ENCODE measurements at regions not wholly inside any gene's neighbourhood (a gene's known extent, or its start where the extent isn't known, plus 50 kb on each side); places are given as distances from the start of the nearest gene placed in this dataset. TPM values are rescaled to one million over a fixed set of nuclear protein-coding genes. Genes with fewer than 3 reads are reported as not detected.

DNA sequence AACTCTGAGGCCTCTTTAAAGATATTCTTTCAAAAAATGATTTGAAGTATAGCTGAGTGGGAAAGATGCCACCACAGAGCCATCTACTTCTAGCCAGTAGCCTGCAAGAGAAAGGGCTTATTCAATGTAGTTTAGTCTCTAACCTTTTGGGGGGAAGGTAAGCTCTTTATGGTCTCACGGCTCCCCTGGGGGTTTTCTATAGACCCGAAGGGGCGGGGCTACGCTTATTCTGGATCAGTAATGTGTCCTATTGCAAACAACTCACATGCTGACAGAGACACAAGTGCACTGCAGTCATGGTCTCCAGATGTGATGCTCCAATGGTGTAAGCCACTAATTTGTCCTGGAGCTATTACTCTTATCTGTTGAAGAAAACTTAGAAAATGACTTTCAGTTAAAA, 53.4 kb upstream of the RPS23 start:
- Mint-ChIP-seq H3K36me3 (no peaks in the 10 kb centered on the region), H3K9me3 (no peaks in the 10 kb centered on the region), H3K27me3 (no peaks in the 10 kb centered on the region), H3K27ac (no peak overlapping the region), H3K4me1 (ENCODE audit: unreplicated experiment) (peaks cover 4% of the 10 kb centered on the region), H3K4me3 (no peak overlapping the region)
- TF ChIP-seq, protein P1, sequence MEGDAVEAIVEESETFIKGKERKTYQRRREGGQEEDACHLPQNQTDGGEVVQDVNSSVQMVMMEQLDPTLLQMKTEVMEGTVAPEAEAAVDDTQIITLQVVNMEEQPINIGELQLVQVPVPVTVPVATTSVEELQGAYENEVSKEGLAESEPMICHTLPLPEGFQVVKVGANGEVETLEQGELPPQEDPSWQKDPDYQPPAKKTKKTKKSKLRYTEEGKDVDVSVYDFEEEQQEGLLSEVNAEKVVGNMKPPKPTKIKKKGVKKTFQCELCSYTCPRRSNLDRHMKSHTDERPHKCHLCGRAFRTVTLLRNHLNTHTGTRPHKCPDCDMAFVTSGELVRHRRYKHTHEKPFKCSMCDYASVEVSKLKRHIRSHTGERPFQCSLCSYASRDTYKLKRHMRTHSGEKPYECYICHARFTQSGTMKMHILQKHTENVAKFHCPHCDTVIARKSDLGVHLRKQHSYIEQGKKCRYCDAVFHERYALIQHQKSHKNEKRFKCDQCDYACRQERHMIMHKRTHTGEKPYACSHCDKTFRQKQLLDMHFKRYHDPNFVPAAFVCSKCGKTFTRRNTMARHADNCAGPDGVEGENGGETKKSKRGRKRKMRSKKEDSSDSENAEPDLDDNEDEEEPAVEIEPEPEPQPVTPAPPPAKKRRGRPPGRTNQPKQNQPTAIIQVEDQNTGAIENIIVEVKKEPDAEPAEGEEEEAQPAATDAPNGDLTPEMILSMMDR (conservative IDR thresholded peaks at IDR 0.05), result no peak
- DNase-seq (ENCODE audit: extremely low spot score, unreplicated experiment), result no peak

DNA sequence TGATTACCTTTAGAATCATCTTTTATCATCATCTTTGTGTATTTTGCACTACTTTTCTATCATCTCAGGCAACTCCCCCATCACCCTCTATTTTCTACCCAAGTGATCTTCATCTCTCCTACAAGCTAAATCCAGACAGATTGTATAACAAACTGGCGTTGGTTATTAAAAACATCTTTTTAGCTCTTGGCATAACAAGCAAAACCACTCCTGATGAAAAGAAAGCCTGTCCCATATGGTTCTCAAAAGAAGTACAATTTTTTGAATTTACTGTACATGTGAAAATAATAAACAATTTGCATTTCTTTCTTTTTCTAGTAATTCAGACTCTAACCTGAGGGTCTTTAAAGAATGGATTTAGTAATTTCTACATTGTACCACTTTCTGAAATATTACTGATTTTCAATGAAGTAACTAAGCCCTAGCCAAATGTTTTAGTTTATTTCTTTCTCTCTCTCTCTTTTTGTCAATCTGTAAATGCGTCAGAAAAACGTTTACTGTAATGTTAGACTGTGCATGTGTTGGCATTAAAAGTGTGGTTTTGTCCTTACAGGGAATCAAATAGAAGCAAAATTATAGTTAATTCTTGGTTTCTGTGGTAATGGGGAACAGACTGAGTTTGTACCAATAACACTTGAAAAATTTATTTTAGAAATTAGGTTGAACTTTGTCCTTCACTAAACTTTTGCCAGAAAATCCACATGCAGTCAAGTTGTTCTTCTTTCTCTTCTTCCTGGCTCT, 52.5 kb upstream of the RPS23 start:
- H3K27ac Mint-ChIP-seq, result no peak overlapping the region
- DNase-seq (ENCODE audit: extremely low spot score, unreplicated experiment), result no peak
- H3K36me3 Mint-ChIP-seq, result no peaks in the 10 kb centered on the region
- no peaks in the 10 kb centered on the region for H3K9me3 Mint-ChIP-seq
- peaks cover 4% of the 10 kb centered on the region for H3K4me1 Mint-ChIP-seq (ENCODE audit: unreplicated experiment)
- H3K4me3 Mint-ChIP-seq, result no peak overlapping the region
- TF ChIP-seq, protein P1 (conservative IDR thresholded peaks at IDR 0.05), result no peak
- no peaks in the 10 kb centered on the region for H3K27me3 Mint-ChIP-seq

GRCh38 chr5:82329393-82329792, 51.2 kb upstream of the RPS23 start:
- no peak overlapping the region for H3K27ac Mint-ChIP-seq
- peaks cover 4% of the 10 kb centered on the region for H3K4me1 Mint-ChIP-seq (ENCODE audit: unreplicated experiment)
- no peak overlapping the region for H3K4me3 Mint-ChIP-seq
- no peak for DNase-seq (ENCODE audit: extremely low spot score, unreplicated experiment)
- TF ChIP-seq, protein P1 (conservative IDR thresholded peaks at IDR 0.05), result no peak
- H3K36me3 Mint-ChIP-seq, result no peaks in the 10 kb centered on the region
- no peaks in the 10 kb centered on the region for H3K27me3 Mint-ChIP-seq
- H3K9me3 Mint-ChIP-seq, result no peaks in the 10 kb centered on the region

Small RNAs in the stretch of these regions (microRNA-seq; reads per million reads assigned to microRNA genes)
- gene MIR3977, result not detected

Measured in type B pancreatic cell (in vitro differentiated cells).